GM12892 (cell line): ENCODE measurements at regions not wholly inside any gene's neighbourhood (a gene's known extent, or its start where the extent isn't known, plus 50 kb on each side); places are given as distances from the start of the nearest gene placed in this dataset.

ENCODE experiments used
- DNase-seq: peaks from one replicate; pipeline ENCODE4 v3.0.0; 2011; ENCODE audit not compliant: insufficient read length
- FAIRE-seq: peaks from 2 replicates; lab custom pipeline; 2011; peaks lifted over from hg19 to GRCh38; lab: Jason Lieb, UNC
- POLR2A ChIP-seq: IDR thresholded peaks from 2 replicates; pipeline ENCODE4 v1.6.1; 2011; ENCODE audit warnings: low read depth, low read length, control low read depth
- POLR2AphosphoS5 ChIP-seq: IDR thresholded peaks from 2 replicates; pipeline ENCODE4 v1.6.1; 2011; ENCODE audit warnings: low read depth, low read length, control low read depth
- TAF1 ChIP-seq: IDR thresholded peaks from 2 replicates; pipeline ENCODE4 v1.6.1; 2011; ENCODE audit warnings: low read depth, mild to moderate bottlenecking, control low read depth, low read length, borderline replicate concordance

- DNase-seq: no peak
- FAIRE-seq: no peak
- TF ChIP-seq TAF1 (no peak), POLR2A (no peak), POLR2AphosphoS5 (no peak)
Measured at GRCh38 chr22:49372530-49373288, 455.0 kb downstream of the BRD1 start.

DNA sequence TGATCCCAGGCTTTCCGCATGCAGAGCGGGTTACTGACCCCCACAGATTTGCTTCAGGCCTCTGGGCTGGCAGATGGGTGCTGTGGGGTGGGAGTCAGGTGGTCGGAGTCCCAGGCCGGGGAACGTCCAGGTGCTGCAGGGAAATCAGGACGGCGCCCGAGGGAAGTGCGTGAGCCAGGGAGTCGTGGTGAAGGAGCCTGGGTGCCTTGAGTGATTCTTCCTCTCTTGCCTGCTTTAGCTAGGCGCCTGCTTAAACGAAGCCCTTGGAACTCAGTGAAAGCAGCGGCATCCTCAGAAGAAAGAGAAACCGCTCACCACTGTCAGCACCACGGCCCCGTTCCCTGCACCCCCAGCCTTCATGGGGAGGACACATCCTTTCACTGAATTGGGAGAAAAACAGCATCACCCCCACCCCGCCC, 455.6 kb downstream of the BRD1 start:
- TF ChIP-seq POLR2A (no peak), TAF1 (no peak), POLR2AphosphoS5 (no peak)
- no peak for FAIRE-seq

DNA sequence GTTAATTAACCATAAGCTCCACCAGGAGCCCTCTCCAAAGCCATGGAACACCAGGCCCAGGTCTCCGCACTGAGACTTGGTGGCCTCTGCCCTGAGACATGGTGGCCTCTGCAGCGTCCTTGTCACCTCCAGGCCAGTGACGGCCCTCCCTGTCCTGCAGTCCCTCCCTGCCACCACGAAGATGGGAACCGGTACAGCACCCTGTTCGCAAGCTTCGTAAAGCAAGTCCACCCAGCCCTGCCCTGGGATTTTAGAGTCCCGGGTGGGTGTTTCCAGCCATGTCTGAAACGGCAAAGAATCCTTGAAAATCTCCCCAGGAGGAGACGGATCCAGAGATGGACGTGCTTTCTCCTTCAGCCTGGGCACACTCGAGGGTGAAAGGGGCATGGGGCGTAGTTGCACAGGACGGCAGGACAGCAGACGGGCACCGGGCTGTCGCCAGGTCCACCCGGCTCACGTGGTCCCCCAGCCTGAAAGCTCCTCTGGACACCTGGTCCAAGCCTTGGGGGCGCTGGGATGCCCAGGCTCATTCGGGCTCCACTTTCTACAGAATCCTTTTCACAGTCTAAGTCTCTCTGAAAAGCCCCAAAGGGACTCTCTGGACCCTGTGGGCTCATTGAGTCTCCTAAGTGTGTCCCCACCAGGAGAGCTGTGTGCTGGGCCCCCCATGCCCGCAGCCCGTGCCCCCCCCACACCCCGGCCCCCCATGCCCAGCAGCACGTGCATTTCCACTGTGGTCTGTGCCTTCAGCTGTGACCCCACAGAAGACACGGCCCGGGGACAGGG, 456.2 kb downstream of the BRD1 start:
- DNase-seq (no peak), FAIRE-seq (no peak)
- TF ChIP-seq TAF1: no peak
- no peak for TF ChIP-seq POLR2A
- TF ChIP-seq POLR2AphosphoS5: no peak

More for the DNA sequence above, 455.6 kb downstream of the BRD1 start:
- no peak for DNase-seq

- TF ChIP-seq POLR2AphosphoS5: no peak
- no peak for TF ChIP-seq TAF1
- no peak for TF ChIP-seq POLR2A
- no peak for FAIRE-seq
Measured at GRCh38 chr22:49370627-49371301, 456.9 kb downstream of the BRD1 start.

GRCh38 chr22:49369726-49370626, 457.7 kb downstream of the BRD1 start:
- no peak for DNase-seq
- no peak for FAIRE-seq
- TF ChIP-seq POLR2A (no peak), TAF1 (no peak), POLR2AphosphoS5 (no peak)

More at GRCh38 chr22:49370627-49371301, 456.9 kb downstream of the BRD1 start:
- no peak for DNase-seq

DNA sequence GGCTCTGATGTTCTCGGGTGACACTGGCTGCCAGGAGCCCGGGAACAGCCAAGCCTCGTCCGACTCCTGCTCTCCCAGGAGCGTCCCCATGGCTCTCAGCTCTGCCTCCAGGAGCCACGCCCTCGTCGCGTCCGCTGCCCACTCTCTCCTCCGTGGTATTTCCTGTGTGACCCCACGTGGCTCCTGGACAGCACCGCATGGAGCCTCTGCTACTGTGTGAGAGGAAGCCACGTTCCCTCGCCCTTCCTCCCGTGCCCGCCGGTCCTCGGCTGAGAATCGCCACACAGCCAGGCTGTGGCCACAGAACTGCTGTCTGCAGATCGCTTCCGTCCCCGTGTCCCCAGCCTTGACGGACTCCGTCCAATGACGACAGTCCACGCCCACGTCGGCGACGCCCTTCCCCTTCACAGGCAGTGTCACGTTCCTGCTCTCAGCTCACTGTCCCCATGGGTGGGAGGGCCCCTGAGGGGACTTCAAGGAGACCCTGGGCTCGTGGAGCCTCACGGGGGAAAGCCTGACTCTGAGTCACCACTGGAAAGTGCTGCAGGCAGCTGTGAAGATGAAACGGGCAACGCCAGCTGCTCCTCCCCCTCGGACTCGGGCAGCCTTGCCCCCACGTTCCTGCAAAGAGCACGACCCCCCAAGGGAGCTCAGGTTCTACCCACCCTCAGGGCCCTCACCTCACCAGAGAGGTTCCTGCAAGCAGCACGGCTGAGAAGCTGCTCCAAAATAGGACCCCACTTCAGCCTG, 458.5 kb downstream of the BRD1 start:
- TF ChIP-seq POLR2AphosphoS5: no peak
- no peak for TF ChIP-seq POLR2A
- TF ChIP-seq TAF1: no peak
- FAIRE-seq: no peak
- DNase-seq: no peak

DNA sequence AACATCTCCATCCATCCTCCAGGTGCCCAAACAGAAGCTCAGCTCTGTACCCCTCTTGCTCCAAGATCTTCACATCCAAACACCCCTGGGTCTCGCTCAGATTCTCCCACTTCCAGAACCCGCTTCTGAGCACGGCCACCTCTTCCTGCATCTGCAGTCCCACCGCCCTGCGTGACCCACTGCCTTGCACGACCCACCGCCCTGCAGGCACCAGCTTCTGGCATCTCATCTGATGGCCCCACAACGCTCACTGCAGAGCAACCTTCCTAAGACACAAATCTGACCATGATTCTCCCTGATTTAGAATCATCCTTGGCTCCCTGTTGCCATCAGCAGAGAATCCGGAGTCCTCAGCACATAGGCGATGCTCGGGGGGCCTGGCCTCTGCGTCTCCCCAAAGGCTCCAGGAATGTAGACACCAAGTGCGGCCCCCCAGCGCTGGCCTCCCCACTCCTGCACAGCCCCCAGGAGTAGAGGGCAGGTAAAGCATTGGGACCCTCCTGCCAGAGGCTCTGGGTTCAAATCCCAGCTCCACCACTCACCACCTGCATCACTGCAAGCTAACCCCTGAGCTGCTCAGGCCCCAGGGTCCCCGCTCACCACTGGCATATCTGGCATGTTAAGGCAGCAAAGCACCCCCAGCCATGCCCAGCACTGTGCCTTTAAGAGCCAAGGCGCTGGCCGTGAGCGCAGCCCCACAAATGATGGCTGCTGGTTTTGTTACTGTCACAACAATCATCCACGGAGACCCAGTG, 459.3 kb downstream of the BRD1 start:
- no peak for TF ChIP-seq POLR2AphosphoS5
- no peak for TF ChIP-seq TAF1
- TF ChIP-seq POLR2A: no peak
- FAIRE-seq (no peak), DNase-seq (no peak)

DNA sequence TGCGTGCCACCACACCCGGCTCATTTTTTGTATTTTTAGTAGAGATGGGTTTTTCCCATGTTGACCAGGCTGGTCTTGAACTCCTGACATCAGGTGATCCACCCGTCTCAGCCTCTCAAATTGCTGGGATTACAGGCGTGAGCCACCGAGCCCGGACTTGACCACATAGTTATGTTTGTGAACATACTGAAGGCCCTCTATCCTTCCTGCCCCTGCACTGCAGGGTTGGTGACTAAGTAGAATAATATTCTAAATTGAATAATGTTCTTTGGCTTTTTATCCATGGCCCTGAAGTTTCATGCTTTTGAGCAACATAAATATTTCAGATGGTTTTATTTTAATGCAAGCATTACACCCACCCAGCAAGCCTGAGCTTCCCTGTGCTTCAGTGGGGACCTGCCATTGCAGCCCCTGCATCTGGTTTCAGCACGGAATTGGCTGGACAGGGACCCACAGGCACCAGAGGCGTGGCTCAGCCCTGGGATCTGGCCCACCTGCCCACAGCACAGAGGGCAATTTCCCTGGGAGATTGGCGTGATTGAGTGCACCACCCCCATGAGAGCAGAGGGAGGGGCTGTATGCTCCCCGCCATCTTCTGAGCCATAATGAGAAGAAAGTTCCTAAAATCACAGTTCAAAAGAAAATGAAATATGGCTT, 460.5 kb downstream of the BRD1 start:
- DNase-seq: no peak
- TF ChIP-seq POLR2AphosphoS5: no peak
- TF ChIP-seq POLR2A: no peak
- TF ChIP-seq TAF1: no peak
- no peak for FAIRE-seq

DNA sequence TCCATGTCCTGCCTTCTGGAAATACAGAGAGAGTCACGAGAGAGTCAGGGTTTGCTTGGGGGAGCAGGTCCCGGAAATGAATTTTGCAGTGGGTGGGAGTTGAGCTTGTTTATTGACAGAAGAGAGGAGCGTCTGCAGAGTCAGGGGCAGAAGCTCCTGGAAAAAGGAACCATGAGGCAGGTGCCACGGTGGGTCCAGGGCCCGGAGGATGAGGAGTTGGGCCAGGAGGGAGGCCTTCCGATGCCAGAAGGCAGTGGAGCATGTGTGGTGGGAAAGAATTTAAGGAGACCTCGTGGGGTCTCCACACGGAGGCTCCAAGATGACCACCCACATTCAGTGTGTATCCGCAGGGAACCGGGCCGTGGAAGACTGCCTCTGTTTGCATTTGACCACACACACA, 461.2 kb downstream of the BRD1 start:
- DNase-seq (no peak), FAIRE-seq (no peak)
- TF ChIP-seq TAF1 (no peak), POLR2AphosphoS5 (no peak), POLR2A (no peak)
